MM.1S (cell line): ENCODE measurements at regions not wholly inside any gene's neighbourhood (a gene's known extent, or its start where the extent isn't known, plus 50 kb on each side); places are given as distances from the start of the nearest gene placed in this dataset.

ENCODE experiments used
- CTCF ChIP-seq: fragments of 300-600 bp; sonication (generic); IDR thresholded peaks from 2 replicates; pipeline ENCODE4 v1.5.1; 2016; ENCODE audit warnings: antibody characterized with exemption, low read length, mixed read lengths
- EZH2phosphoT487 ChIP-seq: fragments of 300-600 bp; sonication (generic); IDR thresholded peaks from 2 replicates; pipeline ENCODE4 v1.6.1; 2018; ENCODE audit warnings: antibody characterized with exemption, low read length

DNA sequence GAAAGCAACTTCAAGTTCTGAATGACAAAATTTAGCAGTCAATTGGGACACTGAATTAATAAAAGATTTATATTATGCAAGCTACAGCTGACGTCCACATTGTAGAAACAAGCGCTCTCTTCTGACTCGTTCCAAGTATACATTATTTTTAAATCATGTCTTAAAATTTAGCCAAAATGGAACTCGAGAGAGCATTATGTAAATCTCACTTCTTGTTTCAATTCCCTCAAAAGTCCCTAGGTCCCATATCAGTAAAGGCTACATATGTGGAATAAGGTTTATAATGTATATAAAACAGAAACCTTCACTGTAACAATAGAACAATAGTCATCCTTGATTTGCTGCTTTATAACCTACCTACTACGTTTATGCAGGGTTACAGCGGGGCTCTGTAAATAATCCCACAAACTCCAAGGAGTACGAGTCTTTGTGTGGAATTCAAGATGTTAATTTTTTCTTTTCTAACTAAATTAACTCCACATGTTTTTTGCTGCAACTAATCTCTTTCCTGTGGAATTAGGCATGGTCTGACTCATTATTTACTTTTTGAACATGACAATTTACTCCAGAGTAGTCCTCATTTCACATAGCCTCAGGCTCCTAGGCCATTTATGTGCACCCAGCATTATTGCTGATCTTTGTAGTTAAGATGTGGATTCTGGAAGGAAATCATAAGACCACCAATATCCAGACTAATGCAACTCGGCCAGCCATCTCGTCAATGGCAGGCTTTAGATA is 785.1 kb downstream of the LTN1 start:
- no peak for TF ChIP-seq CTCF
- TF ChIP-seq EZH2phosphoT487, result no peak
